WTC11 (cell line): ENCODE measurements at regions not wholly inside any gene's neighbourhood (a gene's known extent, or its start where the extent isn't known, plus 50 kb on each side); places are given as distances from the start of the nearest gene placed in this dataset.

Source experiments
- ATAC-seq: fragments of 200-7000 bp; cut with Tn5 transposase; 2 replicates; pipeline ENCODE4 v1.10.0; 2021; ENCODE audit warnings: mild to moderate bottlenecking, moderate library complexity
- CTCF ChIA-PET: fragments of 300-600 bp; sonication (Branson Sonifier 250); formaldehyde crosslinking; loops from one replicate; lab custom pipeline; 2021; ENCODE audit warnings: antibody characterized with exemption; lab: Charles Lee
- POLR2A ChIA-PET: fragments of 350-600 bp; sonication (Branson Sonifier 250); formaldehyde crosslinking; loops from one replicate; lab custom pipeline; 2021; ENCODE audit warnings: antibody characterized with exemption; lab: Charles Lee
- DNase-seq: peaks from one replicate; pipeline ENCODE4 v3.0.0; 2021; ENCODE audit warnings: low spot score
- H3K27ac Mint-ChIP-seq: 2 replicates; pipeline ENCODE4 v1.8.0; 2021; ENCODE audit warnings: mixed read lengths
- H3K27me3 Mint-ChIP-seq: 2 replicates; pipeline ENCODE4 v1.8.0; 2021; ENCODE audit warnings: low read depth, mild to moderate bottlenecking, moderate library complexity, mixed read lengths
- H3K36me3 Mint-ChIP-seq: 2 replicates; pipeline ENCODE4 v1.8.0; 2021; ENCODE audit warnings: mixed read lengths
- H3K4me1 Mint-ChIP-seq: 2 replicates; pipeline ENCODE4 v1.8.0; 2022; ENCODE audit warnings: mixed read lengths
- H3K4me3 Mint-ChIP-seq: 2 replicates; pipeline ENCODE4 v1.8.0; 2021; ENCODE audit warnings: mild to moderate bottlenecking, moderate library complexity, mixed read lengths
- H3K9me3 Mint-ChIP-seq: 2 replicates; pipeline ENCODE4 v1.8.0; 2021; ENCODE audit warnings: mixed read lengths
- ARID4B ChIP-seq: sonication (generic); formaldehyde crosslinking; IDR thresholded peaks from 2 replicates; pipeline ENCODE4 v1.8.0; 2023; ENCODE audit warnings: missing genetic modification reagents, mild to moderate bottlenecking, borderline replicate concordance
- ATF1 ChIP-seq: sonication (generic); formaldehyde crosslinking; IDR thresholded peaks from 2 replicates; pipeline ENCODE4 v1.8.1; 2023; ENCODE audit warnings: mild to moderate bottlenecking, moderate library complexity, missing genetic modification reagents
- CREB1 ChIP-seq: sonication (generic); formaldehyde crosslinking; IDR thresholded peaks from 2 replicates; pipeline ENCODE4 v1.8.0; 2023; ENCODE audit warnings: mild to moderate bottlenecking, missing genetic modification reagents
- CREM ChIP-seq: sonication (generic); formaldehyde crosslinking; IDR thresholded peaks from 2 replicates; pipeline ENCODE4 v1.8.1; 2022; ENCODE audit warnings: mild to moderate bottlenecking, missing genetic modification reagents, moderate library complexity
- E2F5 ChIP-seq: sonication (generic); formaldehyde crosslinking; IDR thresholded peaks from 2 replicates; pipeline ENCODE4 v1.8.1; 2022; ENCODE audit warnings: mild to moderate bottlenecking, moderate library complexity, missing genetic modification reagents
- ERG ChIP-seq: fragments of 250-450 bp; sonication (Bioruptor Pico); IDR thresholded peaks from 2 replicates; pipeline ENCODE4 v1.8.0; 2021; ENCODE audit warnings: mild to moderate bottlenecking
- FOXJ3 ChIP-seq: sonication (generic); formaldehyde crosslinking; IDR thresholded peaks from 2 replicates; pipeline ENCODE4 v1.9.0; 2021; ENCODE audit warnings: missing genetic modification reagents, mild to moderate bottlenecking, borderline replicate concordance
- FOXK1 ChIP-seq: sonication (generic); formaldehyde crosslinking; IDR thresholded peaks from 2 replicates; pipeline ENCODE4 v1.8.0; 2022; ENCODE audit warnings: mild to moderate bottlenecking, moderate library complexity, missing genetic modification reagents
- GRHL2 ChIP-seq: fragments of 250-450 bp; sonication (Bioruptor Pico); IDR thresholded peaks from 2 replicates; pipeline ENCODE4 v1.8.0; 2022; ENCODE audit warnings: mild to moderate bottlenecking, moderate library complexity; ENCODE audit not compliant: insufficient replicate concordance, severe bottlenecking
- JAZF1 ChIP-seq: fragments of 250-450 bp; sonication (Bioruptor Pico); IDR thresholded peaks from 2 replicates; pipeline ENCODE4 v1.9.0; 2021; ENCODE audit warnings: moderate library complexity, mild to moderate bottlenecking, inconsistent platforms
- MYBL2 ChIP-seq: sonication (generic); formaldehyde crosslinking; IDR thresholded peaks from 2 replicates; pipeline ENCODE4 v1.8.1; 2023; ENCODE audit warnings: mild to moderate bottlenecking, moderate library complexity, missing genetic modification reagents
- NFATC4 ChIP-seq: fragments of 250-450 bp; sonication (Bioruptor Pico); IDR thresholded peaks from 2 replicates; pipeline ENCODE4 v1.9.0; 2021; ENCODE audit warnings: mild to moderate bottlenecking
- NR1H2 ChIP-seq: sonication (generic); formaldehyde crosslinking; IDR thresholded peaks from 2 replicates; pipeline ENCODE4 v1.9.0; 2021; ENCODE audit warnings: mild to moderate bottlenecking, moderate library complexity, missing genetic modification reagents
- NR3C1 ChIP-seq: sonication (generic); formaldehyde crosslinking; conservative IDR thresholded peaks from 2 replicates; pipeline ENCODE4 v1.8.1; 2023; ENCODE audit warnings: low read depth, mild to moderate bottlenecking, missing genetic modification reagents
- OVOL2 ChIP-seq: fragments of 250-450 bp; sonication (Bioruptor Pico); IDR thresholded peaks from 2 replicates; pipeline ENCODE4 v1.9.0; 2021; ENCODE audit warnings: mild to moderate bottlenecking, borderline replicate concordance
- TCF7 ChIP-seq: sonication (generic); formaldehyde crosslinking; IDR thresholded peaks from 2 replicates; pipeline ENCODE4 v1.8.0; 2022; ENCODE audit warnings: mild to moderate bottlenecking, low read depth, missing genetic modification reagents, moderate library complexity
- ZNF281 ChIP-seq: sonication (generic); formaldehyde crosslinking; IDR thresholded peaks from 2 replicates; pipeline ENCODE4 v1.8.0; 2023; ENCODE audit warnings: mild to moderate bottlenecking, missing genetic modification reagents
- ZNF423 ChIP-seq: fragments of 250-450 bp; sonication (Bioruptor Pico); IDR thresholded peaks from 2 replicates; pipeline ENCODE4 v2.1.2; 2022; ENCODE audit warnings: mild to moderate bottlenecking, moderate library complexity
- ZNF425 ChIP-seq: fragments of 250-450 bp; sonication (Bioruptor Pico); conservative IDR thresholded peaks from 2 replicates; pipeline ENCODE4 v1.9.0; 2021; ENCODE audit warnings: mild to moderate bottlenecking
- ZNF671 ChIP-seq: fragments of 250-450 bp; sonication (Bioruptor Pico); IDR thresholded peaks from 2 replicates; pipeline ENCODE4 v1.8.0; 2021; ENCODE audit warnings: mild to moderate bottlenecking
- TF ChIP-seq, protein P1 (sequence below): fragments of 200-600 bp; IDR thresholded peaks from 2 replicates; pipeline ENCODE4 v1.8.0; 2022; ENCODE audit warnings: antibody characterized with exemption
- TF ChIP-seq, protein P2 (sequence below): sonication (generic); formaldehyde crosslinking; IDR thresholded peaks from 2 replicates; pipeline ENCODE4 v1.8.1; 2022; ENCODE audit warnings: low read depth, missing genetic modification reagents, borderline replicate concordance

DNA sequence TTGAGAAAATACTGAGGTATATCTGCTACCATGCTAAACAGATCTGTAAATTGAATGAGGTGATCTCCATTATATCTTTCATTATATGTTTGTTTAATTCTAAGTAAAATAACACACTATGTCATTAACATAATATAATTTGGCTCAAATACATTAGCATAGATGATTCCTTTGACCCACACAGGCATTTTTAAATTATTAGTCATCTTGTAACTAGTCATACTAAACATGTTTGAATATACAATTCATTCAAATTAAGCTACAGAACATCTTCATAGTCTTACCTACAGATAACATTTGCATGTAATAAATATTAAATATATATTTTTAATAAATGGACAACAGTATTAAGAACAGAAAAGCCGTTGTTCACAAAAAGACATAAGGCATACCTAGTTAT, 52.7 kb upstream of the KYNU start:
- POLR2A ChIA-PET: no interaction called here
- DNase-seq: no peak
- no peak for TF ChIP-seq JAZF1
- no peak for TF ChIP-seq TCF7
- no peak for TF ChIP-seq GRHL2 (CRISPR knock-in tag)
- TF ChIP-seq, protein P1, sequence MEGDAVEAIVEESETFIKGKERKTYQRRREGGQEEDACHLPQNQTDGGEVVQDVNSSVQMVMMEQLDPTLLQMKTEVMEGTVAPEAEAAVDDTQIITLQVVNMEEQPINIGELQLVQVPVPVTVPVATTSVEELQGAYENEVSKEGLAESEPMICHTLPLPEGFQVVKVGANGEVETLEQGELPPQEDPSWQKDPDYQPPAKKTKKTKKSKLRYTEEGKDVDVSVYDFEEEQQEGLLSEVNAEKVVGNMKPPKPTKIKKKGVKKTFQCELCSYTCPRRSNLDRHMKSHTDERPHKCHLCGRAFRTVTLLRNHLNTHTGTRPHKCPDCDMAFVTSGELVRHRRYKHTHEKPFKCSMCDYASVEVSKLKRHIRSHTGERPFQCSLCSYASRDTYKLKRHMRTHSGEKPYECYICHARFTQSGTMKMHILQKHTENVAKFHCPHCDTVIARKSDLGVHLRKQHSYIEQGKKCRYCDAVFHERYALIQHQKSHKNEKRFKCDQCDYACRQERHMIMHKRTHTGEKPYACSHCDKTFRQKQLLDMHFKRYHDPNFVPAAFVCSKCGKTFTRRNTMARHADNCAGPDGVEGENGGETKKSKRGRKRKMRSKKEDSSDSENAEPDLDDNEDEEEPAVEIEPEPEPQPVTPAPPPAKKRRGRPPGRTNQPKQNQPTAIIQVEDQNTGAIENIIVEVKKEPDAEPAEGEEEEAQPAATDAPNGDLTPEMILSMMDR: no peak
- TF ChIP-seq CREB1 (CRISPR knock-in tag): no peak
- TF ChIP-seq ZNF671 (CRISPR knock-in tag): no peak
- no peak for TF ChIP-seq CREM (CRISPR knock-in tag)
- no peak for TF ChIP-seq OVOL2
- no peak for TF ChIP-seq E2F5 (CRISPR knock-in tag)
- TF ChIP-seq ATF1 (CRISPR knock-in tag): no peak
- TF ChIP-seq FOXJ3 (CRISPR knock-in tag): no peak
- TF ChIP-seq ZNF425 (CRISPR knock-in tag): no peak
- TF ChIP-seq FOXK1: no peak
- TF ChIP-seq ARID4B (CRISPR knock-in tag): no peak
- TF ChIP-seq MYBL2 (CRISPR knock-in tag): no peak
- TF ChIP-seq, all 79 proteins: peak for 0
- H3K36me3 Mint-ChIP-seq: no peaks in the 10 kb centered on the region
- ATAC-seq: no peak
- 0 out of 2 replicates have a peak, but pooled peaks cover 5% of the 10 kb centered on the region for H3K9me3 Mint-ChIP-seq
- H3K27ac Mint-ChIP-seq: no peak overlapping the region
- peaks cover 6% of the 10 kb centered on the region; the same call in 1 of the 2 replicates for H3K4me1 Mint-ChIP-seq
- H3K27me3 Mint-ChIP-seq: no peaks in the 10 kb centered on the region
- CTCF ChIA-PET: no interaction called here
- H3K4me3 Mint-ChIP-seq: no peak overlapping the region

GRCh38 chr2:142822190-142822589, 55.3 kb upstream of the KYNU start:
- H3K4me3 Mint-ChIP-seq: no peak overlapping the region
- ChIA-PET POLR2A (no interaction called here), CTCF (no interaction called here)
- no peaks in the 10 kb centered on the region for H3K9me3 Mint-ChIP-seq
- ATAC-seq (no peak), DNase-seq (no peak)
- H3K27me3 Mint-ChIP-seq: no peaks in the 10 kb centered on the region
- H3K27ac Mint-ChIP-seq: no peak overlapping the region
- no peaks in the 10 kb centered on the region for H3K36me3 Mint-ChIP-seq
- peaks cover 6% of the 10 kb centered on the region; the same call in 1 of the 2 replicates for H3K4me1 Mint-ChIP-seq
- TF ChIP-seq ZNF423 (CRISPR knock-in tag) (no peak), FOXJ3 (CRISPR knock-in tag) (no peak), NR3C1 (CRISPR knock-in tag) (no peak), NFATC4 (CRISPR knock-in tag) (no peak), NR1H2 (CRISPR knock-in tag) (no peak), ZNF281 (no peak), ERG (no peak)
- TF ChIP-seq, protein P2, sequence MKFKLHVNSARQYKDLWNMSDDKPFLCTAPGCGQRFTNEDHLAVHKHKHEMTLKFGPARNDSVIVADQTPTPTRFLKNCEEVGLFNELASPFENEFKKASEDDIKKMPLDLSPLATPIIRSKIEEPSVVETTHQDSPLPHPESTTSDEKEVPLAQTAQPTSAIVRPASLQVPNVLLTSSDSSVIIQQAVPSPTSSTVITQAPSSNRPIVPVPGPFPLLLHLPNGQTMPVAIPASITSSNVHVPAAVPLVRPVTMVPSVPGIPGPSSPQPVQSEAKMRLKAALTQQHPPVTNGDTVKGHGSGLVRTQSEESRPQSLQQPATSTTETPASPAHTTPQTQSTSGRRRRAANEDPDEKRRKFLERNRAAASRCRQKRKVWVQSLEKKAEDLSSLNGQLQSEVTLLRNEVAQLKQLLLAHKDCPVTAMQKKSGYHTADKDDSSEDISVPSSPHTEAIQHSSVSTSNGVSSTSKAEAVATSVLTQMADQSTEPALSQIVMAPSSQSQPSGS (CRISPR knock-in tag): no peak
